SKM-1 treated with dmso at 0.1 percent for 144 hours (cell line): ENCODE measurements at regions not wholly inside any gene's neighbourhood (a gene's known extent, or its start where the extent isn't known, plus 50 kb on each side); places are given as distances from the start of the nearest gene placed in this dataset.
"Not testable (repeated sequence)": the region's sequence is repeated elsewhere in the genome, so short reads cannot be mapped to it uniquely, and the experiment has no call there.

ENCODE experiments used
- DNase-seq: peaks from one replicate; lab custom pipeline; 2025; ENCODE audit not compliant: unreplicated experiment; lab: John Stamatoyannopoulos, UW

DNA sequence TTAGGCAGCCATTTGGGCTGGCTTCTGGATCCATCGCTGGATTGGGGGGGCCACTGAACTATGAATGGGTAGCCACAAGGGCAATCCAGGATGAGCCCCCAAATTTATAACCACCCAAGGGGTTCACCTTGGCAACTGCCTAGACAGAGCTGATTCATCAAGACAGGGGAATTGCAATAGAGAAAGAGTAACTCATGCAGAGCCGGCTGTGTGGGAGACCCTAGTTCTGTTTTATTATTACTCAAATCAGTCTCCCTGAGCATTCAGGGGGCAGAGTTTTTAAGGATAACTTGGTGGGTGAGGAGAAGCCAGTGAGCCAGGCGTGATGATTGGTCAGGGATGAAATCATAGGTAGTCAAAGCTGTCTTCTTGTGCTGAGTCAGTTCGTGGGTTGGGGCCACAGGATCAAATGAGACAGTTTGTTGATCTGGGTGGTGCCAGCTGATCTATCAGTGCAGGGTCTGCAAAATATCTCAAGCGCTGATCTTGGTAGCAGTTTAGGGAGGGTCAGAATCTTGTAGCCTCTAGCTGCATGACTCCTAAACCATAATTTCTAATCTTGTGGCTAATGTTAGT, 57.9 kb downstream of the DNAJB9 start:
- no peak for DNase-seq

DNA sequence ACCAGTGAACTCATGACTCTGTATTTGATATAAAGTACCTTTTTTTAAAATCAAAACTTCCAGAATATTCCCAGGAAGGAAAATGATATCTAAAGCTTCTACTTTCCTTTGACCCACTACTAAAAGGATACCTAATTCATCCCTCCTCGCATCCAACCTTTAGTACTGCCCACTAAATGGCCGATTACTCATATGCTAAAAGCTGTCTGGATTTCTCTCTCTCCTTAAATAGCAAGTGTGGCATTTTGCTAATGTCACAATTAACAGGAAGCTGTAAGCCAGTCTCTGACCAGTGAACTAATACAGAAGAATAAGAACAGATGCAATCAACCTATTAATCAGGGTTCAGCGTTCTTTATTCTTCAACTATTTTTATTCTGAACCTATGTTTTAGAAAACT, 59.0 kb downstream of the DNAJB9 start:
- no peak for DNase-seq

DNA sequence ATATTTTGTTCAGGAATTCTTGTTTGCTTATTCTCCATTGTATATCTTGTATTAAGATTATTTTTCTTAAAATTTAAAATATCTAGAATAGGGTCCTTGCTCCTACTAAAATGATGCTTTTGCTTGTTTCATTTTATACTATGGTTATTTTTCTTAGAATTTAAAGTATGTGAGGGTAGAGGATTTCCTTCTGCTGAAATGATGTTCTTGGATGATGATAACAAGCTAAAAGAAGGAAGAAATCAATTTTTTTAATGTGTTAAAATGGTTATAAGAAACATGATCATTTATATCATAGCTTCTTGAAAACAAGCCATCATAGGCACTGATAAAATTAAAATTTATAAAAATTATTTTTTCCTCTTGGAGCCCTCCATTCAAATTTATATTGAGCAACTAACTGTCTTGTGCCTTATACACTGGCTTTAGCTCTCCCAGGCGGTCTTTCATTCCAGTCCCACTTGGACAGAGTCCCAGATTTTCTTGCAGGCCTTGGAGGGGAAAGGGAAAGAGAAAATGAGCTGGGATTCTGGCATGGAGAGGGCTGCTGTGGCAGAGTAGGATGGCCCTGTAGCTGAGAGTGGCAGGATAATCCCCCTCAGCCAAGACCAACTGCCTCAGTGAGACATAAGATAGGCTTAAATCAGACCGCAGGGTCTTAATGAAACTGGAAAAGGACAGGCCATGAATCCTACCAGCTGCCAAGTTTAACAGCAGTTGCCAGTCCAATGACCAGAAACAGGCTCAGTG, 60.2 kb downstream of the DNAJB9 start:
- DNase-seq: no peak

DNA sequence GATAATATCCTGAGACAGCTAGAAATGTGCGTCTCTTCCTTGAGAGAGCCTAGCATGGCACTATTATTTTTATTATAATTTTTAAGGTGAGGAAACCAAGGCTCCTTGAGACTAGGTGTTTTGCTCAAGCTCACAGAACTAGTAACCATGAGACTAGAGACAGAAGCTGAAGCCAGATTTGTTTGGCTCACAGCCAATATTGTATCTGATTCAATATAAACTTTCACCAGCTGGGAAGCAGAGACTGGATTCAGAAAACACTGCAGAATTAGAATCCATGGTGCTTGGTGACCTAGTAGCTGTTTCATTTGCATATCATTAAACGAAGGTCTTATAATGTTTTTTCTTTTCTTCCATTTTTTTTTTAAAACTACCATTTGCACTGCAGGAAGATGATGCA, 64.4 kb downstream of the DNAJB9 start:
- no peak for DNase-seq

DNA sequence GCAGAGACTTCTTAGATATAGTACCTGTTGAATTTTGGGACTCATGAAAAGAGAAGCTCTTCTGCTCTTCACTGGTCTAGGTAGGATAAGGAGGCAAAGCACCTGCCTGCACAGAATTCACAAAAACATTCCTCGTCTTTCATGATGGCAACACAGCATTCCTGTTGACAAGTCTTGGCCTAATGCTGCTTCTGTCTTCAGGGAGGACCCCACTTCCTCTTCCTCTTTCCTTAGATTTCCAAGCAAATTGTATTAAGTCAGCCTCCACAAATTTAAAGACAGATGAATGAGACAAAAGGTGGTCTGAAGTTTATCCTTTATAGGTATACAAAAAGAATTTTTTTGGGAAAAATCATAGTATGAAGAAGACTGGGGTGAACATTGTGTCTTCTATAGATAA, 64.9 kb downstream of the DNAJB9 start:
- no peak for DNase-seq

DNA sequence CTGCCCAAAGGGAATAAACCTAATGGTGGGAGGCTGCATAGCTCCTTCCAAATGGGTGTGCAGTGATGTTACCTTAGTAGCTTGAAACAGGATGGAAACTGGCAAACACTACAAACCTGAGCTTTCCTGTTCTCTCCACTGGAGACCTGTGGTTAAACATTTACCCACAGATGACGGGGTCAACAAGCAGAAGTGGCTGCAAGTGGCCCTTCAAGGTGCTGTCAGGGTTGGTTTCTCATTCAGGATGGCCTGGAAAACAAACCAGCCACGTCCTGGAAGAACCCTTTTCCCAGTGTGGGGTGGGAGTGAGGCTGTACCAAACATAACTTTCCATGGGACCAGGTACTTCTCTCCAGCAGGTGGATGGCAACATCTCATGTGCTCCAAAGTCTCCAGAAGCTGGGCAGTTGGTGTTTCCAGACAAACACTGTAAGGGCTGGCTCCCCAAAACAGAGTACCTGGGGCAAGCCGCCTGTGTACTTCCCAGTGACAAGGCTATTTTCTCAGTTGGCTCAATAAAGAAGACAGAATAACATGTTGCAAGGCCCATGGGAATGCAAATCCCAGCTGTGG, 67.5 kb downstream of the DNAJB9 start:
- DNase-seq: no peak

DNA sequence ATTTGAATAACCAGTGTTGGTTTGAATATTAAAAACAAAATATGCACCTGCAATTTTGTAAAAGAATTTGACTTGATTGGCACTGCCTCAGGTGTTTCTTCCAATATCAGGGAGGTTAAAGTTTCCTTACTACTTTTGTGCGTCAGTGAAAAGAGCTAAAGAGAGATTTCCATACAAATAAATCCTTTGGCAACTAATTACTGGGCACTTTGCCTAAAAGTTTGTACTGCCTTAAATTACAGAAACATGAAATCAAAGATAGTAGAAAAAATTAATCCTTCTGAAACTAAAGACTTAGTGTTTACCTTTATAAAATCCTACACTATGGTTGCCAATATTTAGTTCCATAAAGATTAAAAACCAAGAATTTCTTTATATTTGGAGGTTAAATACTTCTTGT, 72.5 kb downstream of the DNAJB9 start:
- DNase-seq: no peak

DNA sequence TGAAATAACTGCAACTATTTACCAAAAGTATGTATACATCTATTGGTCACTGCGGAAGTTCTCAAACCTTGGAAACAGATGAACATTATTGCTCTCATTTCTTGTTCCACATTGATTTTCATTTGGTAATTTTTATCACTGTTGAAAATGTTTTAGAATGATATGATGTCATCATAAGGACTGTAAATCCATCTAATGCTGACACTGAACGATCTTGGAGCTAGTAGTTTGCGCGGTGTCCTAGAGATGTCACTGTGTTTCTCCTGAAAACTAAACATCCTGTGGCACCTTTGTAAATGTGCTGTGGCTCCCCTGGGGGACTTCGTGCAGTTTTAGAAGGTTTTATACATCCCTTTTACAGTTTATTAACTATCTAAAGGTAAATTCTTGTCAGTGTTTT, 73.5 kb downstream of the DNAJB9 start:
- DNase-seq: no peak

DNA sequence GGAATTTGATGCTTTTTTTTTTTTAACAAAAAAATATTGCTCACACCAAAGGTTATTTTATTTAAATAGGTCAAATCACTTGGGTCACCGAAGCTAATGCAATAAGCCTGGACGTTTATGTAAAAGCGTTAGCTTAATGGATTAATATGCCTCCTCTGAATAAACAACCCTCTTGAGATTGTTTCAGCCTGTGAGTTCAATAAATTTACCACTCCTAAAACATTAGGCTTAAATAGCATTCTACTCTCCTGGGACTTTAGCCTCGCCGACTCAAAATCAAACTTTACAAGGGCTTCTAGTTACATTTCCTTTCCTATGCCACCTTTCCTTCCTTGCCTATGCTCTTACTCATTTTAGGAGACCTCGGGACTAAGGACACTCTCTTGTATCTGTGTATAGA, 79.3 kb downstream of the DNAJB9 start:
- no peak for DNase-seq

DNA sequence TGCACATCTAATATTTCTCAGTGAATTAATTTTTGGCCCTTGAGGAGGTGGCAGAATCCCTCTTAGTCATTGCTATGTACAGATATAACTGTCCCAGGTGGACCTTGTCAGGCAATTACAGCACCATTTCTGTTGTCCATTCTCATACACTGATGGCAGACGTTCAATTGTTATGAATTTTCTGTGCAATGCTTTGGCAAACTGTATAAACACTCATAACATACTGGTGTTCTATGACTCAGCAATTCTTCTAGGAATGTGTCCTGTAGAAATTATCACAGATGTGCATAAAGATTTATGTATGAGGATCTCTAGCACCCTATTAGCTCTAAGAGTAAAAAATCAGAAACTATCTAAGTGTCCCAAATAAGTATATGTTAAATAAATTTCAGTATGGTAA, 80.8 kb downstream of the DNAJB9 start:
- no peak for DNase-seq

DNA sequence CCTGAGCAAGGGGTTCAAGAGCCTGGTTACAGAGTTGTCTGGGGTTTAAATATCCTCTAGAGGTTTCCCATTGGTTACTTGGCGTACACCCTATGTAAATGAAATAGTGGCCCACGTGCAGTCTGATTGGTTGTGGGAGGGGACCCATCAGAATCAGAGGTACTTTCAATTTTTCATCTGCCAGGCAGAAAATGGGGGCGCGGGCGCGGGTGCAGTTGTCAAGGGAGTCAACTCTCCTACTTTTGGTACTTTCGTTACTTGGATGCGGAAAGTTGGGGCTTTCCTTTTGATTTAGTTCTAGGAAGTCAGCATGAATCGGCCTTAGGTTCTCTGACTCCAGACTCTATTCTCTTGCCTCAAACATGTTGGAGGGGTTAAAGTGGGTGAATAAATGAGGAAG, 83.2 kb downstream of the DNAJB9 start:
- no peak for DNase-seq

DNA sequence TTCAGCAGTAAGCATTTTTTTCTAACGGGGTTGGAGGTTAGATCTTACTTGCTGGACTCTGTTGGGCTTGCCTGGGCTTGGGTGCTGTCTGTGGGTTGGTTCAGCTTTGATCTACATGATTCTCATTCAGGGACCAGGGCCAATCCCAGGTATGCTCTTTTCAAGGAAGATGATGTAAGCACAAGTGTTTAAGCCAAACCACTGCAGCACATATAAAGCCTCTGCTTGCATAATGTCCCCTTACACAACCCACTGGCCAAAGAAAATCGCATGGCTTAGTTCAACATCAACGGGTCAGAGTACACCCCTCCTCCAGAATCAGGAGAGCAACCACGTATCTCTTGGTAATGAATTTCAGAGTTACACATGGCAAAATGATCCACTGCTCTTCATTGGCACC, 83.9 kb downstream of the DNAJB9 start:
- DNase-seq: no peak

DNA sequence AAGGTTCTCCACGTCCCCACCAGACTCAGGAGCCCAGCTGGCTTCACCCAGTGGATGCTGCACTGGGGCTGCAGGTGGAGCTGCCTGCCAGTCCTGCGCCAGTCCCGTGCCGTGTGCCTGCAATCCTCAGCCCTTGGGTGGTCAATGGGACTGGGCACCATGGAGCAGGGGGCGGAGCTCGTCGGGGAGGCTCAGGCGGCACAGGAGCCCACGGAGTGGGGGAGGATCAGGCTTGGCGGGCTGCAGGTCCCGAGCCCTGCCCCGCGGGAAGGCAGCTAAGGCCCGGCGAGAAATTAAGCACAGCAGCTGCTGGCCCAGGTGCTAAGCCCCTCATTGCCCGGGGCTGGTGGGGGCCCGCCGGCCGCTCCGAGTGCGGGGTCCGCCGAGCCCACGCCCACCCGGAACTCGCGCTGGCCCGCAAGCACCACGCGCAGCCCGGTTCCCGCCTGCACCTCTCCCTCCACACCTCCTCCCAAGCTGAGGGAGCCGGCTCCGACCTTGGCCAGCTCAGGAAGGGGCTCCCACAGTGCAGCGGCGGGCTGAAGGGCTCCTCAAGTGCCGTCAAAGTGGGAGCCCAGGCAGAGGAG, 87.6 kb downstream of the DNAJB9 start:
- not testable (repeated sequence) for DNase-seq

DNA sequence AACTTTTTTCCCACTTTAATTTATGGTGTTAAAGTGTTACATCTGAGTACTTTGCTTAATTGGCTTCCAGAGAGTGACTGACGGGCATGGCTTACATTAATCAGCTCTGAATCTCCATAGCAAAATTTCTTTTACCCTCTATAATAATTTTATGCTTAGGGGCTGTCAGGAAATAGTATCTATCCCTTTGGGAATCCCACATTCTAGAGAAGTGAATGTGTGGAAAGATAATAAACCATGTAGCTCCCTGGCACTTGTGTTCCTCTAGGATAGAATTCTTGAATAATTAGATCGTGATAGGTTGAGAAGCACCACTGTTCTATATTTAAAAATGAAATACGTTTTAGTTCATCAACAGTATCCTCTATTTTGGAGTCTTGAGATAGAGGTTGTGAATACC, 89.6 kb downstream of the DNAJB9 start:
- DNase-seq: no peak

DNA sequence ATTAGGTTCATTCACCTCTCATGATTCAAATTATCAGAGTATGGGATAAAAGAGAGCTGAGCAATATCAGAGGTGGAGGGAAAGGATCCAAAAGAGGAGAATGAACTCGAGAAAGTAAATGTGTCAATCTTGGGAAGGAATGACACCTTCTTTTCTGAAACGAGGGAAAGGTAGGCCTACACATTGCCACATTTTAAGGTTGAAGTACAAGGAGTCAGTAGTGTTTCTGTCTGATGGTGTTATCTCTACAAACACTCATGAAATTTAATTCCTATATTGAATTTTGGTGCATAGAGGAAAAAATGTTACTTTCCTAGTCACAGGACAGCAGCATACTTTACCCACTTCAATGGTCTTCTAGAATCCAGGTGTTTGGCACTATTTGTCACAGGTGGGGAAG, 90.2 kb downstream of the DNAJB9 start:
- no peak for DNase-seq

DNA sequence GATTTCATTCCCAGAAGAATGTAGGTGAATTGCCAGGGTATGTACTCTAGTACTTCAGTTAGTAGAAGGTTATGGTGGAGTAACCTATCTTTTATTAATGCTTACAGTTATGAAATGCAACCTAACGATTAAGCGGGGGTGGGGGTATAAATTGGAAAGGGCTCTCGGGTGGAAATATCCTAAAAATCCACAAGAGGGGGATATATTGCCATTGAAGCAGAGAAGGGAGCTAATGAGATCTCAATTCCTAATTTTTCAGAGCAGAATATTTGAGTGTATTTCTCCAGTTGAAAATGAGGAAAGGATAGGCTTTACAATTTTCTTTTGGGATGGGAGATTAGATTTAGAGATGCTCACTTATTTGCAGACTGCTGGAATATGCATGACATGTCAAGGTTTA, 90.8 kb downstream of the DNAJB9 start:
- no peak for DNase-seq

DNA sequence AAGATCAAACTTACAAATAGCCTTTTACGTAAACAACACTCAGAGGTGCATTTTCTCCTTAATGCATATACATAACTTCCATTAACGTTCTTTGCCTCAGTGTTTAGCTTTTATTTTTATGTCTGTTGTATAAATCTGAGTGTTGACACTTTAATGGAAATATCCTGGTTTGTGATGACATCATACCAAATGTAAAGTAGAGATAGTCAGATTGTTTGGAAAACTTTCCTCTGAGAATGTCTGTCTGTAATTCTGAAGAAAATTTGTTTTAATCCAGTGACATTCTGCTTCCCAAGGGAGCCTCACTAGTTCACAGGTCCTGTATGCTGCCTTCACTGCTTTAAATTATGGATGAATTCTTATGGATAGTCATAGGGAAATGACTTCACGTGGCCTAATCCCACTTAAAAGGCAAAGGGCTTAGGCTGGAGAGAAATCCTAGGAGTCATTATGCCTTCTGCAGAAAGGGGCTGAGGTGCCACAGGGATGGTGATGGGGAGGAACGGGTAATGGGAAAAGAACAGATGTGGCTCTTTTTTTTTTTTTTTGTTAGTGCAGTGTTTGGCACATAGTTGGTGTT, 93.2 kb downstream of the DNAJB9 start:
- DNase-seq: no peak

DNA sequence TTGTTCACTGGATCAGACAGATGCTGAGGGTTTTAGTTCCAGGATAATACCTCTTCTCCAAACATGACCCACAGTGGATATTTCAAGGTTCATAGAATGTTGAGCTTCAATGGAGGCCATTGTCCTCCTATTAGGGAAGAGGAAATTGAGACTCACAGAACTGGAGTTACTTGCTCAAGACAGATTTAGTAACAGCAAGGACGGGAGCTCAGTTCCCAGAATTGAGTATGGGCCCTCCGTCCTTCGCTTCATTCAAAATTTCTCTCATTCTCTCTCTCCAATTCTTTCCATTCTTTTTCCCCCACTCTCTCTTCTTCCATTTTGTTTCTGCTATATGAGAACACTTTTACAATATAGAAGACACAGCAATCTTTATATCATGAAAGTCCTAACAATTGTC, 94.0 kb downstream of the DNAJB9 start:
- DNase-seq: no peak

DNA sequence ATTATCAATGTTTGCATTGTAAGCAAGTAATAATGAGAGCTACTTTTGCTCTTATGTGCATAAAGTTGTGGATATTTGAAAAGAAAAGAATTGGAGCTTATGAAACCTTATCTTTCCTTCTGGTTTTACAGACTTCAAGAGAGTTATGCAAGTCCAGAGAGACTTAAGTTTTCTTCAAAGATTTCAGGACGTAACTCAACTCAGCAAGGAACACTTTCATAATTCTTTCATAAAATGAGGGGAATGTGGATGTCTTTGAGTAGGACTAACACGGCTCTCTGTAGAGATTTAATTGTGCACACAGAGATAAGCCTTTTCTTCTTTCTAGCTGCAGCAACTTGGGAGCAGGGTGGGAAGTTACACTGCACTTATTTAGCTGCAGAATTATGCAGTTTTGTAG, 97.5 kb downstream of the DNAJB9 start:
- DNase-seq: no peak

DNA sequence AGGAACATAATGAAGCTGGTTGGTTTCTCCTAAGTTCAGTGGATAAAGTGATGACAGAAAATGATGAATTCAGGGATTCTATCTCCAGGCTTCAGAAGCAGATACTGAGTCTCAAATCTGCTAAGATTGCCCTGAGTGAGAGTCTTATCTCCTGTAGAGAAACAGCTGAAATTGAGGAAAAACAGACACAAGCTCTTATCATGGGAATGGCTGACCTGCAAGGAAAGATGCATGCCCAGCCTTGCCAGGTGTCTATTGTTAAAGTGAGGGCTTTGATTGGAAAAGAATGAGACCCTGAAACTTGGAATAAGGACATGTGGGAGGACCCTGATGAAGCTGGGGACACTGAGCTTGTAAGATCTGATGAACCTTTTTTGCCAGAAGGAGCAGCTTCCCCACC, 100.3 kb downstream of the DNAJB9 start:
- DNase-seq: no peak

DNA sequence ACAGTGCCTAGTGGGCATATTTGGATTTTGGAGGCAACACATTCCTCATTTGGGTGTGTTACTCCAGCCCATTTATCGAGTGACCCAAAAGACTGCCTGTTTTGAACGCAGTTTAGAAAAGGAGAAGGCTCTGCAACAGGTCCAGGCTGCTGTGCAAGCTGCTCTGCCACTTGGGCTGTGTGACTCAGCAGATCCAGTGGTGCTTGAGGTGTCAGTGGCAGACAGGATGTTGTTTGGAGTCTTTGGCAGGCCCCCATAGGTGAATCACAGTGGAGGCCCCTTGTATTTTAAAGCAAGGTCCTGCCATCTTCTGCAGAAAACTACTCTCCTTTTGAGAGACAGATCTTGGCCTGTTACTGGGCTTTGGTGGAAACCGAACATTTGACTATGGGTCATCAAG, 104.0 kb downstream of the DNAJB9 start:
- DNase-seq: not testable (repeated sequence)

DNA sequence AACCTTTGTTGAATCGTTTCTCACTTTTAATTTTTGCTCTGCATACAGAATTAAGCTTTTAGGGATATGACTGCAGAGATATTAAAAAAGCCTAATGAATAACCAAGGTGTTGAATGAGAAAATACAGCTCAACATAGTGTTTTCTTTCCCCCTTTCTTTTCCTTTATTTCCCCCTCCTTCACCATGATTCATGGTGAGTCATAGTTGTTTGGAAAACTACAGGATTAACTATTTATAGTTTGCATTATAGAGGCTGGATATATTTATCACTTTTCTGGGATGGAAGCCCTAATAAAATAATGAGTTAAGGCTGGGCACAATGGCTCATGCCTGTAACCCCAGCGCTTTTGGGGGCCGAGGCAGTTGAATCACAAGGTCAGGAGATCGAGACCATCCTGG, 115.0 kb downstream of the DNAJB9 start:
- no peak for DNase-seq
